GM23338 (cell line): ENCODE measurements at regions not wholly inside any gene's neighbourhood (a gene's known extent, or its start where the extent isn't known, plus 50 kb on each side); places are given as distances from the start of the nearest gene placed in this dataset.

Experiments
- ATAC-seq: fragments of 200-7000 bp; cut with Tn5 transposase; 3 replicates; pipeline ENCODE4 v1.9.1; 2020
- DNase-seq: peaks from one replicate; pipeline ENCODE4 v3.0.0-alpha.2; 2015; ENCODE audit warnings: low spot score
- H2AFZ ChIP-seq: fragments of 200-600 bp; sonication (generic); 2 replicates; pipeline ENCODE4 v1.8.0; 2016; ENCODE audit warnings: antibody characterized with exemption, mild to moderate bottlenecking, moderate library complexity
- H3F3A ChIP-seq: fragments of 200-600 bp; sonication (generic); replicated peaks from 2 replicates; pipeline ENCODE4 v1.8.0; 2017; ENCODE audit warnings: antibody characterized with exemption, mixed run types, low read depth
- H3K27ac ChIP-seq: fragments of 200-600 bp; sonication (generic); 2 replicates; pipeline ENCODE4 v1.6.1; 2016; ENCODE audit warnings: low read depth
- H3K27me3 ChIP-seq: fragments of 200-600 bp; sonication (generic); 2 replicates; pipeline ENCODE4 v1.8.0; 2016; ENCODE audit warnings: mild to moderate bottlenecking, mixed run types, moderate library complexity; ENCODE audit not compliant: insufficient read depth
- H3K36me3 ChIP-seq: fragments of 200-600 bp; sonication (generic); 2 replicates; pipeline ENCODE4 v1.8.0; 2016; ENCODE audit warnings: mild to moderate bottlenecking; ENCODE audit not compliant: insufficient read depth
- H3K4me1 ChIP-seq: fragments of 200-600 bp; sonication (generic); 2 replicates; pipeline ENCODE4 v1.8.0; 2016; ENCODE audit warnings: mild to moderate bottlenecking, moderate library complexity; ENCODE audit not compliant: insufficient read depth
- H3K4me2 ChIP-seq: fragments of 200-600 bp; sonication (generic); 2 replicates; pipeline ENCODE4 v1.7.1; 2017; ENCODE audit warnings: mixed run types
- H3K4me3 ChIP-seq: fragments of 200-600 bp; sonication (generic); 2 replicates; pipeline ENCODE4 v1.6.1; 2016; ENCODE audit warnings: mixed run types
- H3K79me2 ChIP-seq: fragments of 200-600 bp; sonication (generic); replicated peaks from 2 replicates; pipeline ENCODE4 v1.8.0; 2017; ENCODE audit warnings: mild to moderate bottlenecking; ENCODE audit not compliant: insufficient read depth
- H3K9me2 ChIP-seq: fragments of 200-600 bp; sonication (generic); 2 replicates; pipeline ENCODE4 v1.8.0; 2017; ENCODE audit not compliant: insufficient read depth
- H4K20me1 ChIP-seq: fragments of 200-600 bp; sonication (generic); replicated peaks from 2 replicates; pipeline ENCODE4 v1.8.0; 2017; ENCODE audit warnings: mild to moderate bottlenecking; ENCODE audit not compliant: insufficient read depth
- H3K27ac Mint-ChIP-seq: 2 replicates; pipeline ENCODE4 v1.8.0; 2020; ENCODE audit warnings: inconsistent platforms, mild to moderate bottlenecking, moderate library complexity, mixed read lengths
- H3K27me3 Mint-ChIP-seq: 3 replicates; pipeline ENCODE4 v1.8.0; 2022; ENCODE audit warnings: low read depth, mild to moderate bottlenecking, moderate library complexity, mixed read lengths, inconsistent platforms; ENCODE audit not compliant: insufficient read depth, poor library complexity
- H3K36me3 Mint-ChIP-seq: 3 replicates; pipeline ENCODE4 v1.8.0; 2021; ENCODE audit warnings: low read depth, mild to moderate bottlenecking, inconsistent platforms, moderate library complexity, mixed read lengths
- H3K4me1 Mint-ChIP-seq: 3 replicates; pipeline ENCODE4 v1.8.0; 2020; ENCODE audit warnings: mild to moderate bottlenecking, inconsistent platforms, mixed read lengths
- H3K4me3 Mint-ChIP-seq: 3 replicates; pipeline ENCODE4 v1.8.0; 2021; ENCODE audit warnings: moderate library complexity, mild to moderate bottlenecking, inconsistent platforms, mixed read lengths
- H3K9me3 Mint-ChIP-seq: 3 replicates; pipeline ENCODE4 v1.8.0; 2020; ENCODE audit warnings: moderate library complexity, mild to moderate bottlenecking, inconsistent platforms, mixed read lengths
- CREB1 ChIP-seq: fragments of 250-450 bp; sonication (Bioruptor Pico); IDR thresholded peaks from 2 replicates; pipeline ENCODE4 v1.5.0; 2020; ENCODE audit warnings: low read depth, mild to moderate bottlenecking, moderate library complexity
- CTCF ChIP-seq, 2 experiments: fragments of 200-600 bp in 1 of 2; sonication (generic) in 1 of 2; conservative IDR thresholded peaks; 2 replicates each; pipeline versions ENCODE4 v1.5.1 to v1.6.1; 2016 to 2017; ENCODE audit warnings: antibody characterized with exemption in 2 of 2, low read depth in 2 of 2, mild to moderate bottlenecking in 2 of 2, moderate library complexity in 1 of 2
- EZH2phosphoT487 ChIP-seq: fragments of 200-600 bp; sonication (generic); IDR thresholded peaks from one replicate; pipeline ENCODE4 v1.8.1; 2018; ENCODE audit warnings: antibody characterized with exemption; ENCODE audit not compliant: unreplicated experiment
- JUNB ChIP-seq: IDR thresholded peaks from one replicate; pipeline ENCODE4 v1.6.1; 2016; ENCODE audit warnings: antibody characterized with exemption; ENCODE audit not compliant: unreplicated experiment
- NANOG ChIP-seq: IDR thresholded peaks from 2 replicates; pipeline ENCODE4 v1.6.1; 2016; ENCODE audit warnings: antibody characterized with exemption, borderline replicate concordance
- POLR2AphosphoS5 ChIP-seq: IDR thresholded peaks from 2 replicates; pipeline ENCODE4 v1.6.1; 2016; ENCODE audit warnings: antibody characterized with exemption, low read depth
- REST ChIP-seq: IDR thresholded peaks from one replicate; pipeline ENCODE4 v1.6.1; 2018; ENCODE audit warnings: antibody characterized with exemption; ENCODE audit not compliant: unreplicated experiment
- STAT1 ChIP-seq: IDR thresholded peaks from one replicate; pipeline ENCODE4 v1.6.1; 2016; ENCODE audit warnings: antibody characterized with exemption; ENCODE audit not compliant: unreplicated experiment
- ZNF462 ChIP-seq: fragments of 250-450 bp; sonication (Bioruptor Pico); IDR thresholded peaks from 2 replicates; pipeline ENCODE4 v1.5.0; 2020; ENCODE audit warnings: mild to moderate bottlenecking, moderate library complexity

GRCh38 chr6:163877877-163878639 lies 463.5 kb downstream of the QKI start:
- Histone ChIP-seq H3K27me3 (no peaks in the 10 kb centered on the region), H3F3A (no peaks in the 10 kb centered on the region), H3K4me3 (no peak overlapping the region), H3K79me2 (no peaks in the 10 kb centered on the region), H3K4me2 (no peak overlapping the region), H3K9me2 (no peaks in the 10 kb centered on the region), H2AFZ (no peak overlapping the region), H3K4me1 (no peaks in the 10 kb centered on the region), H4K20me1 (no peaks in the 10 kb centered on the region), H3K36me3 (no peaks in the 10 kb centered on the region), H3K27ac (no peak overlapping the region)
- no peaks in the 10 kb centered on the region for H3K27me3 Mint-ChIP-seq
- H3K36me3 Mint-ChIP-seq: no peaks in the 10 kb centered on the region
- ATAC-seq: no peak
- H3K4me1 Mint-ChIP-seq: no peaks in the 10 kb centered on the region
- TF ChIP-seq REST: no peak
- TF ChIP-seq ZNF462 (CRISPR knock-in tag): no peak
- no peak for TF ChIP-seq NANOG
- TF ChIP-seq STAT1: no peak
- TF ChIP-seq POLR2AphosphoS5: no peak
- no peak for TF ChIP-seq CTCF (conservative IDR thresholded peaks at IDR 0.05; ENCODE audit: low read depth in 2 of 2)
- TF ChIP-seq JUNB: no peak
- no peak for TF ChIP-seq CREB1 (CRISPR knock-in tag)
- TF ChIP-seq EZH2phosphoT487: no peak
- H3K4me3 Mint-ChIP-seq: no peak overlapping the region
- no peak for DNase-seq
- no peaks in the 10 kb centered on the region for H3K9me3 Mint-ChIP-seq
- H3K27ac Mint-ChIP-seq: no peak overlapping the region
